GM10248 (cell line): ENCODE measurements at regions not wholly inside any gene's neighbourhood (a gene's known extent, or its start where the extent isn't known, plus 50 kb on each side); places are given as distances from the start of the nearest gene placed in this dataset.

Experiments used
- CTCF ChIA-PET: fragments of 300-600 bp; sonication (Branson Sonifier 250); formaldehyde crosslinking; extraction: SDS; loops from one replicate; lab custom pipeline; 2021; ENCODE audit warnings: antibody characterized with exemption; lab: Yijun Ruan, JAX
- POLR2A ChIA-PET: fragments of 350-650 bp; sonication (Branson Sonifier 250); formaldehyde crosslinking; extraction: SDS; loops from one replicate; lab custom pipeline; 2020; ENCODE audit warnings: antibody characterized with exemption; lab: Yijun Ruan, JAX
- DNase-seq: peaks from one replicate; pipeline ENCODE4 v3.0.0; 2012; ENCODE audit errors: extremely low spot score
- CTCF ChIP-seq: IDR thresholded peaks from 2 replicates; pipeline ENCODE4 v1.5.1; 2012; ENCODE audit warnings: mild to moderate bottlenecking, low read depth; ENCODE audit errors: extremely low read depth, missing control alignments, control extremely low read depth

GRCh38 chr4:36394352-36394903, 113.0 kb downstream of the DTHD1 start:
- POLR2A ChIA-PET: no interaction called here
- CTCF ChIA-PET: interaction anchor here (1.1 to 2.4 kb wide), 4 partner anchors 14 to 990 kb away, joined by 3 to 7 read pairs (median 4); no protein-coding TSS in a partner anchor
- no peak for TF ChIP-seq CTCF
- DNase-seq: no peak

- ChIA-PET CTCF (interaction anchor here (0.7 to 4.5 kb wide), 45 partner anchors 10 to 993 kb away, joined by 3 to 54 read pairs (median 4); partner anchors contain the start of gene ARAP2), POLR2A (no interaction called here)
- peak; percentile 82 for TF ChIP-seq CTCF
- DNase-seq: peak; percentile 19
These were observed 118.4 kb downstream of the DTHD1 start for GRCh38 chr4:36399762-36400353.

GRCh38 chr4:36402008-36402758, 120.8 kb downstream of the DTHD1 start:
- no peak for TF ChIP-seq CTCF
- DNase-seq: no peak
- POLR2A ChIA-PET: no interaction called here
- CTCF ChIA-PET: interaction anchor here (0.8 to 1.7 kb wide), 8 partner anchors 12 to 53 kb away, joined by 3 to 5 read pairs (median 4); no protein-coding TSS in a partner anchor

- no peak for TF ChIP-seq CTCF
- ChIA-PET POLR2A (no interaction called here), CTCF (interaction anchor here (3.0 kb wide), 1 partner anchor 12 kb away, joined by 16 read pairs; no protein-coding TSS in a partner anchor)
- no peak for DNase-seq
These were observed 129.9 kb downstream of the DTHD1 start for GRCh38 chr4:36411338-36411737.

GRCh38 chr4:36414248-36414647, 132.8 kb downstream of the DTHD1 start:
- DNase-seq: no peak
- TF ChIP-seq CTCF: peak; percentile 12
- ChIA-PET CTCF (interaction anchor here (0.7 to 2.0 kb wide), 4 partner anchors 9 to 970 kb away, joined by 3 to 6 read pairs (median 5); no protein-coding TSS in a partner anchor), POLR2A (no interaction called here)

GRCh38 chr4:36417146-36417545, 135.7 kb downstream of the DTHD1 start:
- ChIA-PET POLR2A (no interaction called here), CTCF (no interaction called here)
- no peak for DNase-seq
- no peak for TF ChIP-seq CTCF
